ENCODE measurements at regions not wholly inside any gene's neighbourhood (a gene's known extent, or its start where the extent isn't known, plus 50 kb on each side); places are given as distances from the start of the nearest gene placed in this dataset.

GRCh38 chr12:125417446-125417845 lies 352.2 kb downstream of the AACS start:
- Histone ChIP-seq H3K36me3 (ENCODE audit: control insufficient read depth in 4 of 4, insufficient read depth in 4 of 4, low read length in 4 of 4) (no peaks in the 10 kb centered on the region), H3K4me3 (no peak overlapping the region), H3K4me1 (ENCODE audit: control insufficient read depth in 5 of 5, insufficient read depth in 5 of 5, low read length in 5 of 5) (no peaks in the 10 kb centered on the region), H3K27ac (ENCODE audit: low read depth in 1 of 2, low read length in 1 of 2) (no peak overlapping the region), H3K27me3 (ENCODE audit: control insufficient read depth in 3 of 3, insufficient read depth in 3 of 3, low read length in 2 of 3) (no peaks in the 10 kb centered on the region), H3K9ac (ENCODE audit: insufficient read depth in 1 of 2, low read length in 2 of 2) (no peak overlapping the region), H3K9me3 (ENCODE audit: control insufficient read depth in 4 of 4, insufficient read depth in 3 of 4, low read length in 3 of 4) (peaks cover 0 to 10% (median 0%) of the 10 kb centered on the region in 4 donors)
- 67 to 71% methylated on average over 3 of the region's 3 CpGs for WGBS, 2 donors
- no peak for DNase-seq
- ATAC-seq (ENCODE audit: insufficient read depth, low FRiP score), result no peak
- no peak for TF ChIP-seq CTCF (IDR thresholded peaks at IDR 0.05; ENCODE audit: control extremely low read depth, extremely low read depth)

- no peaks in the 10 kb centered on the region for H3K36me3 ChIP-seq (ENCODE audit: control insufficient read depth in 4 of 4, insufficient read depth in 4 of 4, low read length in 4 of 4)
- no peaks in the 10 kb centered on the region for H3K4me1 ChIP-seq (ENCODE audit: control insufficient read depth in 5 of 5, insufficient read depth in 5 of 5, low read length in 5 of 5)
- peaks cover 0 to 12% (median 0%) of the 10 kb centered on the region in 4 donors for H3K9me3 ChIP-seq (ENCODE audit: control insufficient read depth in 4 of 4, insufficient read depth in 3 of 4, low read length in 3 of 4)
- H3K9ac ChIP-seq (ENCODE audit: insufficient read depth in 1 of 2, low read length in 2 of 2), result no peak overlapping the region
- no peak for TF ChIP-seq CTCF (IDR thresholded peaks at IDR 0.05; ENCODE audit: control extremely low read depth, extremely low read depth)
- no peak overlapping the region for H3K4me3 ChIP-seq
- H3K27me3 ChIP-seq (ENCODE audit: control insufficient read depth in 3 of 3, insufficient read depth in 3 of 3, low read length in 2 of 3), result no peaks in the 10 kb centered on the region
- no peak for DNase-seq
- 80 to 85% methylated on average over 7 of the region's 7 CpGs for whole genome bisulfite sequencing, 2 donors
- no peak for ATAC-seq (ENCODE audit: insufficient read depth, low FRiP score)
- H3K27ac ChIP-seq (ENCODE audit: low read depth in 1 of 2, low read length in 1 of 2), result no peak overlapping the region
These were observed 353.8 kb downstream of the AACS start for GRCh38 chr12:125418902-125419564.

- ATAC-seq (ENCODE audit: insufficient read depth, low FRiP score), result no peak
These were observed 359.7 kb downstream of the AACS start for GRCh38 chr12:125424909-125425308.

More at GRCh38 chr12:125424909-125425308, 359.7 kb downstream of the AACS start:
- no peak overlapping the region for H3K9ac ChIP-seq (ENCODE audit: insufficient read depth in 1 of 2, low read length in 2 of 2)
- H3K27me3 ChIP-seq (ENCODE audit: control insufficient read depth in 3 of 3, insufficient read depth in 3 of 3, low read length in 2 of 3), result no peaks in the 10 kb centered on the region
- TF ChIP-seq CTCF (IDR thresholded peaks at IDR 0.05; ENCODE audit: control extremely low read depth, extremely low read depth), result no peak
- H3K9me3 ChIP-seq (ENCODE audit: control insufficient read depth in 4 of 4, insufficient read depth in 3 of 4, low read length in 3 of 4), result peaks cover 0 to 12% (median under 1%) of the 10 kb centered on the region in 4 donors
- WGBS, 2 donors, result 63 to 67% methylated on average over 3 of the region's 3 CpGs
- no peak overlapping the region for H3K4me3 ChIP-seq
- no peak for DNase-seq
- no peaks in the 10 kb centered on the region for H3K36me3 ChIP-seq (ENCODE audit: control insufficient read depth in 4 of 4, insufficient read depth in 4 of 4, low read length in 4 of 4)
- H3K27ac ChIP-seq (ENCODE audit: low read depth in 1 of 2, low read length in 1 of 2), result no peak overlapping the region
- no peaks in the 10 kb centered on the region for H3K4me1 ChIP-seq (ENCODE audit: control insufficient read depth in 5 of 5, insufficient read depth in 5 of 5, low read length in 5 of 5)
